ENCODE measurements at regions not wholly inside any gene's neighbourhood (a gene's known extent, or its start where the extent isn't known, plus 50 kb on each side); places are given as distances from the start of the nearest gene placed in this dataset.

DNA sequence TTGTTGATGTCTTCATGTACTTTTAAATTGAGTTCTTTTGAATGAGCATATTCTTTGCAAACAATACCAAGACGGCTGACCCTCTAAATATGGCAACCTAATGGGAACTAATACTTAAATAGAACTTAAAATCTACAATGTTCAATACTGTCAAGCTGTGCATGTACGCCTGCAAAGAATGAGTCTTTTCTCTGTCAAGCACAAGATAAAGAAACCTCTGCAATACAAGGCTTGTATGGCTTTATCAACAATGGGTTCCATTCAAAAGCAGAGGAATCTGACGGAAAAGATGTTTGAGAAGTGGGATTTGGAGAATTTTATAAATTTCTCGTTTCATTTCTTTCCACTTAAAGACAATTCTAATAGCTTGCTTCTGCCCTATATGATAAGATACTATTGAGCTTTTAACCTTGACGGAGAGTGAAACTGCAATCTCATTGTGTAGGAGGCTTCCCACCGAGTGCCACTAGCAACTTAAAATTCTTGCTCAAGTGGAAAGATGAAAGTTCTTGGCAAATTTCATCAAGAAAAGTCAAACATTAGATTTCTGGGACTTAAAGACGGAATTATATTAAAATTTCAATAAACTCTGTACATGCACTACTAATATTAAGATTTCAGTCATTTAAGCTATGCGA lies 119.8 kb downstream of the RGS21 start:
- TF ChIP-seq POLR2AphosphoS5 (IDR thresholded peaks at IDR 0.05) (no peak), POLR2A (IDR thresholded peaks at IDR 0.05) (no peak)
- TF ChIP-seq, protein P1, sequence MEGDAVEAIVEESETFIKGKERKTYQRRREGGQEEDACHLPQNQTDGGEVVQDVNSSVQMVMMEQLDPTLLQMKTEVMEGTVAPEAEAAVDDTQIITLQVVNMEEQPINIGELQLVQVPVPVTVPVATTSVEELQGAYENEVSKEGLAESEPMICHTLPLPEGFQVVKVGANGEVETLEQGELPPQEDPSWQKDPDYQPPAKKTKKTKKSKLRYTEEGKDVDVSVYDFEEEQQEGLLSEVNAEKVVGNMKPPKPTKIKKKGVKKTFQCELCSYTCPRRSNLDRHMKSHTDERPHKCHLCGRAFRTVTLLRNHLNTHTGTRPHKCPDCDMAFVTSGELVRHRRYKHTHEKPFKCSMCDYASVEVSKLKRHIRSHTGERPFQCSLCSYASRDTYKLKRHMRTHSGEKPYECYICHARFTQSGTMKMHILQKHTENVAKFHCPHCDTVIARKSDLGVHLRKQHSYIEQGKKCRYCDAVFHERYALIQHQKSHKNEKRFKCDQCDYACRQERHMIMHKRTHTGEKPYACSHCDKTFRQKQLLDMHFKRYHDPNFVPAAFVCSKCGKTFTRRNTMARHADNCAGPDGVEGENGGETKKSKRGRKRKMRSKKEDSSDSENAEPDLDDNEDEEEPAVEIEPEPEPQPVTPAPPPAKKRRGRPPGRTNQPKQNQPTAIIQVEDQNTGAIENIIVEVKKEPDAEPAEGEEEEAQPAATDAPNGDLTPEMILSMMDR (IDR thresholded peaks at IDR 0.05), result no peak

Measured in prostate gland (tissue), 2 donors.